Ovary (tissue), 7 donors: ENCODE measurements at regions not wholly inside any gene's neighbourhood (a gene's known extent, or its start where the extent isn't known, plus 50 kb on each side); places are given as distances from the start of the nearest gene placed in this dataset.

Experiments
- DNase-seq, 5 donors: peaks; one replicate each; pipeline ENCODE4 v3.0.0-alpha.2; 2019 to 2020
- H3K27ac ChIP-seq, 2 donors: fragments of 200-600 bp; one replicate each; pipeline versions ENCODE4 v1.5.1 to v1.8.0; 2019 to 2022
- H3K27me3 ChIP-seq: fragments of 200-600 bp; one replicate; pipeline ENCODE4 v1.8.0; 2022
- H3K36me3 ChIP-seq: fragments of 200-600 bp; sonication (generic); one replicate; pipeline ENCODE4 v1.5.1; 2019
- H3K4me1 ChIP-seq: one replicate; pipeline ENCODE4 v1.8.1; 2013; ENCODE audit warnings: mild to moderate bottlenecking, moderate library complexity; ENCODE audit not compliant: insufficient read depth
- H3K4me3 ChIP-seq: fragments of 200-600 bp; sonication (generic); one replicate; pipeline ENCODE4 v1.5.1; 2017
- H3K9me3 ChIP-seq, 2 donors: fragments of 200-600 bp in 1 of 2; sonication (generic) in 1 of 2; one replicate each; pipeline versions ENCODE4 v1.5.1 to v1.8.1; 2013 to 2019; ENCODE audit warnings: mild to moderate bottlenecking in 1 of 2, moderate library complexity in 1 of 2
- CTCF ChIP-seq, 3 donors: fragments of 450-650 bp in 2 of 3; fragments of 200-600 bp in 1 of 3; IDR thresholded peaks; one replicate each; pipeline versions ENCODE4 v1.5.1 to v1.8.0; 2016 to 2022; ENCODE audit warnings: antibody characterized with exemption in 3 of 3, mild to moderate bottlenecking in 1 of 3
- EP300 ChIP-seq: sonication (generic); formaldehyde crosslinking; IDR thresholded peaks from one replicate; pipeline ENCODE4 v1.6.1; 2017; ENCODE audit warnings: antibody characterized with exemption
- POLR2A ChIP-seq: fragments of 450-650 bp; IDR thresholded peaks from one replicate; pipeline ENCODE4 v1.6.1; 2017; ENCODE audit warnings: antibody characterized with exemption, mild to moderate bottlenecking, moderate library complexity
- WGBS, 3 donors: extraction: QIAGEN DNeasy Blood & Tissue Kit in 1 of 3; methylation state at CpG; one replicate each; pipeline versions ENCODE4 v1.1.5 to v1.1.7; 2013 to 2017; 5-methylcytosine and 5-hydroxymethylcytosine counted together
- intact Hi-C, 4 donors: fragments of 100-400 bp; cut with DNase I; formaldehyde crosslinking; loops; one replicate each; pipeline versions ENCODE4 v1.11.0 to v1.15.1; 2022 to 2023
- donor health status: DM: no; HTN: no; CAD: no; lungs with moderate emphysema.
- donor health status: DM: no; HTN: no; CAD: no.
- donor health status: Bipolar disorder and iron deficiency.
- donor health status: DM: no; HTN: no; CAD: no.
- donor health status: DM: yes; HTN: yes; CAD: no.

- no peaks in the 10 kb centered on the region for H3K36me3 ChIP-seq
- no peak for TF ChIP-seq EP300
- TF ChIP-seq CTCF (IDR thresholded peaks at IDR 0.05), result no peak
- no peak for TF ChIP-seq POLR2A
- no peak for DNase-seq
- H3K4me1 ChIP-seq, result no peaks in the 10 kb centered on the region
- no peak overlapping the region for H3K4me3 ChIP-seq
- H3K27me3 ChIP-seq, result no peaks in the 10 kb centered on the region
- no peaks in the 10 kb centered on the region for H3K9me3 ChIP-seq
- H3K27ac ChIP-seq, result no peak overlapping the region
- intact Hi-C loops, result loop anchor here (5.0 to 10.0 kb wide), 6 partner anchors 137 to 617 kb away; no protein-coding TSS in a partner anchor
Observed at GRCh38 chr15:68871507-68871906, 50.8 kb upstream of the ANP32A start.

DNA sequence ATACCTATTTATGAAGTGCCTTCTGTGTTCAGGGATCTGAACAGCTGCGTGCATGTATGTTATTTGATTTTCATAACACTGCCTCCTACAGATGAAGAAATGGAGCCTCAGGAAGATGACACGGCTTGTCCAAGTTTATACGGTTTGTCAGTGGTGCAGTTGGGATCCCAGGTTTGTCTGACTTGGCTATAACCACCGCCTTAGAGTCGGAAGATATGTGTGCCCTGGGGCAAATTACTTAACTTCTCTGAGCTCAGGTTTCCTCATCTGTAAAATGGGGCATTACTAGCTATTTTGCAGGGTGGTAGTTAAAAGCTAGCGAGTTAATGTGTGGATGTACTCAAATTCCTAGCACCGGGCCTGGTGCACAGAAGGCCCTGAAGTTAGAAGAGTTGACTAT lies 54.1 kb upstream of the ANP32A start:
- no peaks in the 10 kb centered on the region for H3K9me3 ChIP-seq
- no peaks in the 10 kb centered on the region for H3K27me3 ChIP-seq
- no peak for DNase-seq
- H3K36me3 ChIP-seq, result no peaks in the 10 kb centered on the region
- H3K4me3 ChIP-seq, result no peak overlapping the region
- WGBS, 3 donors, result 91 to 96% (median 94%) methylated on average over 7 of the region's 7 CpGs
- no peaks in the 10 kb centered on the region for H3K4me1 ChIP-seq
- H3K27ac ChIP-seq, result no peak overlapping the region
- intact Hi-C loops, result loop anchor here (5.0 to 10.0 kb wide), 9 partner anchors 140 to 620 kb away; no protein-coding TSS in a partner anchor
- TF ChIP-seq POLR2A (no peak), CTCF (IDR thresholded peaks at IDR 0.05) (no peak), EP300 (no peak)

GRCh38 chr15:68875377-68876116 lies 54.8 kb upstream of the SPESP1 start:
- Histone ChIP-seq H3K9me3 (no peaks in the 10 kb centered on the region), H3K27me3 (no peaks in the 10 kb centered on the region), H3K4me1 (no peaks in the 10 kb centered on the region), H3K27ac (no peak overlapping the region), H3K4me3 (peak overlapping the region; percentile 31), H3K36me3 (no peaks in the 10 kb centered on the region)
- peak; percentile 87 to 95 (median 94) for DNase-seq
- intact Hi-C loops, result loop anchor here (2.0 to 10.0 kb wide), 9 partner anchors 141 to 621 kb away; no protein-coding TSS in a partner anchor
- TF ChIP-seq POLR2A (no peak), CTCF (IDR thresholded peaks at IDR 0.05) (peak; percentile 72 to 92 (median 90)), EP300 (no peak)
- WGBS, 3 donors, result 1 to 7% (median 4%) methylated on average over 31 of the region's 31 CpGs

DNA sequence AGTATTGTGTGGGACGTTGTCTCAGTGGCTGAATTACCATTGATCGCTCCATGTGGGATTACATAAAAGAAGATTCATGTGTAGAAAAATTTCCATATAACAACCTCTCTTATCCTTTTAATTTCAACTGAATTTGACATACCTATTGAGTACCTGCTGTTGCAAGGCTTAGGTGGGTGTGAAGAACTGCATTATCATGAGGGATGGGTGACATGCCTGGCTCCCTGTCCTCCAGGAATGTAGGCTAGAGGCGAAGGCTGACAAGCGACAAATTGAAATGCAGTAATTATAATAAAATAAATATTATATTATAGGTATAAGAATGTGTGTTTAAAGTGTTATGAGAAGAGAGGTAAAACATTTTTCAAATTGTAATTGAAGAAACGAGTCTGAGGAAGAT lies 52.7 kb upstream of the SPESP1 start:
- no peak for DNase-seq
- Histone ChIP-seq H3K4me1 (no peaks in the 10 kb centered on the region), H3K9me3 (no peaks in the 10 kb centered on the region), H3K36me3 (no peaks in the 10 kb centered on the region), H3K4me3 (no peak overlapping the region), H3K27me3 (no peaks in the 10 kb centered on the region), H3K27ac (no peak overlapping the region)
- intact Hi-C loops, result loop anchor here (2.0 to 10.0 kb wide), 9 partner anchors 143 to 623 kb away; no protein-coding TSS in a partner anchor
- TF ChIP-seq POLR2A, result no peak
- no peak for TF ChIP-seq CTCF (IDR thresholded peaks at IDR 0.05)
- no peak for TF ChIP-seq EP300
- 87 to 92% (median 91%) methylated on average over 5 of the region's 5 CpGs for WGBS, 3 donors
